AG09319 (cell line): ENCODE measurements at regions not wholly inside any gene's neighbourhood (a gene's known extent, or its start where the extent isn't known, plus 50 kb on each side); places are given as distances from the start of the nearest gene placed in this dataset.

Experiments used
- DNase-seq: peaks from one replicate; pipeline ENCODE4 v3.0.0-alpha.2; 2010; ENCODE audit warnings: low read depth; ENCODE audit errors: extremely low read depth
- TF ChIP-seq, protein P1 (sequence below): IDR thresholded peaks from 2 replicates; pipeline ENCODE4 v1.5.1; 2011; ENCODE audit warnings: low read depth, mild to moderate bottlenecking, inconsistent platforms, low read length, moderate library complexity

- no peak for DNase-seq
- TF ChIP-seq, protein P1, sequence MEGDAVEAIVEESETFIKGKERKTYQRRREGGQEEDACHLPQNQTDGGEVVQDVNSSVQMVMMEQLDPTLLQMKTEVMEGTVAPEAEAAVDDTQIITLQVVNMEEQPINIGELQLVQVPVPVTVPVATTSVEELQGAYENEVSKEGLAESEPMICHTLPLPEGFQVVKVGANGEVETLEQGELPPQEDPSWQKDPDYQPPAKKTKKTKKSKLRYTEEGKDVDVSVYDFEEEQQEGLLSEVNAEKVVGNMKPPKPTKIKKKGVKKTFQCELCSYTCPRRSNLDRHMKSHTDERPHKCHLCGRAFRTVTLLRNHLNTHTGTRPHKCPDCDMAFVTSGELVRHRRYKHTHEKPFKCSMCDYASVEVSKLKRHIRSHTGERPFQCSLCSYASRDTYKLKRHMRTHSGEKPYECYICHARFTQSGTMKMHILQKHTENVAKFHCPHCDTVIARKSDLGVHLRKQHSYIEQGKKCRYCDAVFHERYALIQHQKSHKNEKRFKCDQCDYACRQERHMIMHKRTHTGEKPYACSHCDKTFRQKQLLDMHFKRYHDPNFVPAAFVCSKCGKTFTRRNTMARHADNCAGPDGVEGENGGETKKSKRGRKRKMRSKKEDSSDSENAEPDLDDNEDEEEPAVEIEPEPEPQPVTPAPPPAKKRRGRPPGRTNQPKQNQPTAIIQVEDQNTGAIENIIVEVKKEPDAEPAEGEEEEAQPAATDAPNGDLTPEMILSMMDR = no peak
Measured at GRCh38 chr6:164551706-164552105, 757.7 kb downstream of the C6orf118 start.

DNA sequence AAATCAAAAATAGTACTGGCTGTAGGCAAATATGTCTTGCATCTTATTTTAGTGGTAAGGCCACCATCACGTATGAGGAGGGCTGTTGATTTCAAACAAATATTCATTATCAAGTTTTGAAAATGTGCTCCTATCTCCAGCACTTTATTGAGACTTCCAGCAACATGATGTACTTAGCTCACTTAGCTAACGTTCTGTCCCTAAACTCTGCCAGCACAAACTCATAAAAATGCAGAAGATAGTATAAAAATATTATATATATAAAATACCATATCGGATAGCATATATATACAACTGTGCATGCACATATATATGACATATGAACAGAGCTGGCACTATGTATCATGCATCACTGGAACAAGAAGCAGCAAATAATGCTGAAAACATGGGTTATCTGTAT is 762.3 kb downstream of the C6orf118 start:
- TF ChIP-seq, protein P1 = no peak
- no peak for DNase-seq

DNA sequence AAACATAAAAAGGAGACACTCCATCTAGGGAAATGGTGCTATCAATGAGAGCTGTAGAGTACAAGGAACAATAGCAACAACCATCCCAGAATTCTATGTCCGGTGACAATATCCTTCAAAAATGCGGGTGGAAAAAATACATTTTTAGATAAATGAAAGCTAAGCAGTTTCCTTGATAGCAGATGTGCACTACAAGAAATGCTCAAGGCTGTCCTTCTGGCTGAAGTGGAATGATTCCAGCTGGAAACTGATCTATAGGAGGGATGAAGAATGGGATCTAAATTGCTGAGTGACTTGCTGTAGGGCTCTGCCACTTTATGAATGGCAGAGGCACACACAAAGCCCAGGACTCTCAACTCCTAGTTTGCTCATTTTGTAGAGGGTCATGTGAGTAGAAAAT is 763.1 kb downstream of the C6orf118 start:
- no peak for DNase-seq
- TF ChIP-seq, protein P1 = no peak

- TF ChIP-seq, protein P1 = no peak
Measured at GRCh38 chr6:164534070-164534766, 775.2 kb downstream of the C6orf118 start.

GRCh38 chr6:164533045-164533362 is 776.4 kb downstream of the C6orf118 start:
- TF ChIP-seq, protein P1 = no peak
- no peak for DNase-seq

More at GRCh38 chr6:164534070-164534766, 775.2 kb downstream of the C6orf118 start:
- DNase-seq = no peak

GRCh38 chr6:164532198-164533044 is 777.0 kb downstream of the C6orf118 start:
- no peak for DNase-seq
- TF ChIP-seq, protein P1 = no peak

- TF ChIP-seq, protein P1 = no peak
Measured at GRCh38 chr6:164531736-164532135, 777.7 kb downstream of the C6orf118 start.

More at GRCh38 chr6:164531736-164532135, 777.7 kb downstream of the C6orf118 start:
- no peak for DNase-seq
